Lung (tissue), 11 donors: ENCODE measurements at regions not wholly inside any gene's neighbourhood (a gene's known extent, or its start where the extent isn't known, plus 50 kb on each side); places are given as distances from the start of the nearest gene placed in this dataset.
A peak's percentile ranks its signal among the peaks of the same experiment; 100 is the strongest.

ENCODE experiments used
- ATAC-seq: fragments of 200-7000 bp; cut with Tn5 transposase; one replicate; pipeline ENCODE4 v1.9.1; 2020; ENCODE audit warnings: moderate number of reproducible peaks; ENCODE audit not compliant: insufficient read depth, low FRiP score
- DNase-seq, 3 donors: peaks; one replicate each; pipeline ENCODE4 v3.0.0-alpha.2; 2013 to 2017
- H3K27ac ChIP-seq, 2 donors: one replicate each; pipeline ENCODE4 v1.5.1; 2013; ENCODE audit warnings: mild to moderate bottlenecking in 2 of 2, moderate library complexity in 2 of 2, control low read depth in 1 of 2, inconsistent platforms in 1 of 2, low read depth in 1 of 2, low read length in 1 of 2
- H3K27me3 ChIP-seq, 3 donors: one replicate each; pipeline ENCODE4 v1.5.1; 2013; ENCODE audit warnings: low read length in 2 of 3; ENCODE audit not compliant: control insufficient read depth in 3 of 3, insufficient read depth in 3 of 3
- H3K36me3 ChIP-seq, 4 donors: one replicate each; pipeline ENCODE4 v1.5.1; 2013; ENCODE audit warnings: low read length in 4 of 4, mild to moderate bottlenecking in 1 of 4, moderate library complexity in 1 of 4; ENCODE audit not compliant: control insufficient read depth in 4 of 4, insufficient read depth in 4 of 4
- H3K4me1 ChIP-seq, 5 donors: one replicate each; pipeline ENCODE4 v1.5.1; 2013; ENCODE audit warnings: low read length in 5 of 5, mild to moderate bottlenecking in 2 of 5, moderate library complexity in 1 of 5; ENCODE audit not compliant: control insufficient read depth in 5 of 5, insufficient read depth in 5 of 5
- H3K4me3 ChIP-seq: one replicate; pipeline ENCODE4 v1.5.1; 2013; ENCODE audit warnings: mild to moderate bottlenecking, control low read depth, moderate library complexity
- H3K9ac ChIP-seq, 2 donors: one replicate each; pipeline ENCODE4 v1.5.1; 2013; ENCODE audit warnings: low read length in 2 of 2, control low read depth in 1 of 2; ENCODE audit not compliant: insufficient read depth in 1 of 2
- H3K9me3 ChIP-seq, 4 donors: one replicate each; pipeline ENCODE4 v1.5.1; 2013; ENCODE audit warnings: low read length in 3 of 4, mild to moderate bottlenecking in 1 of 4, moderate library complexity in 1 of 4; ENCODE audit not compliant: control insufficient read depth in 4 of 4, insufficient read depth in 3 of 4
- CTCF ChIP-seq: IDR thresholded peaks from 2 replicates; pipeline ENCODE4 v1.5.1; 2012; ENCODE audit warnings: mild to moderate bottlenecking; ENCODE audit errors: control extremely low read depth, extremely low read depth
- WGBS, 2 donors: extraction: QIAGEN DNeasy Blood & Tissue Kit; methylation state at CpG; one replicate each; pipeline ENCODE4 v1.1.7; 2013; 5-methylcytosine and 5-hydroxymethylcytosine counted together
- donor health status: control.
- donor health status: control.
- donor health status: Bipolar disorder and iron deficiency.
- donor health status: healthy.
- donor health status: DM: yes; HTN: yes; CAD: no.

GRCh38 chr9:85332487-85332886, 409.3 kb downstream of the AGTPBP1 start:
- no peak for TF ChIP-seq CTCF
- peaks cover 0 to 3% (median 0%) of the 10 kb centered on the region in 4 donors for H3K9me3 ChIP-seq
- 84 to 93% methylated on average over 4 of the region's 4 CpGs for WGBS, 2 donors
- no peak overlapping the region for H3K4me3 ChIP-seq
- ATAC-seq: no peak
- H3K9ac ChIP-seq: no peak overlapping the region
- DNase-seq: peak in 1 of 3 donors; percentile 1
- no peak overlapping the region for H3K27ac ChIP-seq
- H3K27me3 ChIP-seq: no peaks in the 10 kb centered on the region
- H3K4me1 ChIP-seq: no peaks in the 10 kb centered on the region
- no peaks in the 10 kb centered on the region for H3K36me3 ChIP-seq

GRCh38 chr9:85331626-85332025, 410.1 kb downstream of the AGTPBP1 start:
- ATAC-seq (no peak), DNase-seq (no peak)
- no peak for TF ChIP-seq CTCF
- 25 to 42% methylated on average over 1 of the region's 1 CpG for WGBS, 2 donors
- no peaks in the 10 kb centered on the region for H3K27me3 ChIP-seq
- no peaks in the 10 kb centered on the region for H3K36me3 ChIP-seq
- H3K27ac ChIP-seq: no peak overlapping the region
- peaks cover 0 to 3% (median 0%) of the 10 kb centered on the region in 4 donors for H3K9me3 ChIP-seq
- no peak overlapping the region for H3K9ac ChIP-seq
- H3K4me3 ChIP-seq: no peak overlapping the region
- no peaks in the 10 kb centered on the region for H3K4me1 ChIP-seq

- H3K9me3 ChIP-seq: peaks cover 0 to 16% (median 0%) of the 10 kb centered on the region in 4 donors
- WGBS, 2 donors: 88 to 96% methylated on average over 4 of the region's 4 CpGs
- no peak overlapping the region for H3K27ac ChIP-seq
- TF ChIP-seq CTCF: no peak
- H3K4me1 ChIP-seq: no peaks in the 10 kb centered on the region
- H3K27me3 ChIP-seq: no peaks in the 10 kb centered on the region
- ATAC-seq (no peak), DNase-seq (no peak)
- H3K4me3 ChIP-seq: no peak overlapping the region
- no peak overlapping the region for H3K9ac ChIP-seq
- H3K36me3 ChIP-seq: no peaks in the 10 kb centered on the region
Measured at GRCh38 chr9:85322592-85322991, 419.2 kb downstream of the AGTPBP1 start.

- no peaks in the 10 kb centered on the region for H3K4me1 ChIP-seq
- DNase-seq: no peak
- H3K36me3 ChIP-seq: no peaks in the 10 kb centered on the region
- peaks cover 0 to 16% (median 0%) of the 10 kb centered on the region in 4 donors for H3K9me3 ChIP-seq
- TF ChIP-seq CTCF: no peak
- H3K9ac ChIP-seq: no peak overlapping the region
- ATAC-seq: no peak
- WGBS, 2 donors: 72 to 79% methylated on average over 5 of the region's 5 CpGs
- H3K27ac ChIP-seq: no peak overlapping the region
- H3K4me3 ChIP-seq: no peak overlapping the region
- H3K27me3 ChIP-seq: no peaks in the 10 kb centered on the region
Measured at GRCh38 chr9:85321561-85321960, 420.2 kb downstream of the AGTPBP1 start.
